ENCODE measurements at regions not wholly inside any gene's neighbourhood (a gene's known extent, or its start where the extent isn't known, plus 50 kb on each side); places are given as distances from the start of the nearest gene placed in this dataset.

DNA sequence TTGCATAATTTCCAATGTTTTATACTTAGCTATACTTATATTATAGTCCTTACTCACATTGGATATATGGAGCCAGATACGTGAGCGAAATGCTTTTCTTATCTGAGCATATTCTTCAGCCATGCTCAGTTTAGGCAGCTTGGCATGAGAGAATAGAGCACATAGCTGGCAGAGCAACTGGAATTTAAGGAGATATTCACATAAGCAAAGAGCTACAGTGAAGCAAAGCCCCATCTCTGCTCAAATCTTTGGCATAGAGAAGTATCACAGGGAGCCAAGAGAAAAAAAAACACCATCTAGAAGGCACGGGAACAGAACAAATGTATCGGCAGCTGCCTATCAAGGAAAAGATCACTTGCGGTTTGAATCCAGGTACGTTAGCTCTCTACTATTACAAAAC lies 734.2 kb upstream of the KIF2B start:
- no peaks in the 10 kb centered on the region; the same call in 1 of the 2 replicates for H3K9me2 ChIP-seq (ENCODE audit: insufficient read depth)

DNA sequence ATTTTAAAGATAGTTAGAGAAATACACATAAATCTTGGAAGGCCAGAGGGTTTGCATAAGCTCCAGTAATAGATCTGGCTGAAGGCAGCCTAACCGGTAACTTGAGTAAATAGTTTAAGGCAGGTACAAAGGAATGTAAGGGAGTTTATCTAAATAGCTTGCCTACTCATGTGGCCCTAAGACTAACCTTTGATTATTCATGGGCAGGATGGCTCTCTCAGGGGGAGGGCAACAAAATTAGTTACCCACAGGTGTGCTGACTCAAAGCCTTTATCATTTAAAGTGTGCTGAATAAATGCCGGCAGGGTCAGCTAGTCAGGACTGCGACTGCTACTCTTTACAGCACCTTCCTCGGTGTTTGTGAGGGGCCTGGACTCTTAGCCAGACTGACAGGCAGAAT lies 761.3 kb upstream of the KIF2B start:
- no peaks in the 10 kb centered on the region for H3K36me3 ChIP-seq (ENCODE audit: insufficient read depth)
- H2AFZ ChIP-seq = no peak overlapping the region
- Mint-ChIP-seq H3K27ac (peak overlapping the region; percentile 75; the same call in 1 of the 2 replicates), H3K4me1 (peaks cover 12% of the 10 kb centered on the region), H3K9me3 (peaks cover 55% of the 10 kb centered on the region), H3K36me3 (ENCODE audit: low read depth) (peaks cover 59% of the 10 kb centered on the region), H3K27me3 (ENCODE audit: insufficient read depth, low read depth, poor library complexity) (no peaks in the 10 kb centered on the region), H3K4me3 (0 out of 3 replicates have a peak overlapping the region, but pooled peaks have one; percentile 2)
- H3K79me2 ChIP-seq (replicated peaks; ENCODE audit: insufficient read depth) = no peaks in the 10 kb centered on the region
- H3K4me2 ChIP-seq = no peak overlapping the region
- DNase-seq (ENCODE audit: low spot score) = peak; percentile 92
- H3F3A ChIP-seq (replicated peaks; ENCODE audit: low read depth) = no peaks in the 10 kb centered on the region
- H3K9me2 ChIP-seq (ENCODE audit: insufficient read depth) = no peaks in the 10 kb centered on the region
- ATAC-seq = peak; percentile 100
- peaks cover 9% of the 10 kb centered on the region for H3K4me1 ChIP-seq (ENCODE audit: insufficient read depth)
- no peaks in the 10 kb centered on the region for H4K20me1 ChIP-seq (replicated peaks; ENCODE audit: insufficient read depth)
- no peaks in the 10 kb centered on the region for H3K27me3 ChIP-seq (ENCODE audit: insufficient read depth)
- H3K27ac ChIP-seq (ENCODE audit: low read depth) = peak overlapping the region; percentile 35; the same call in 1 of the 2 replicates
- no peak overlapping the region for H3K4me3 ChIP-seq
- TF ChIP-seq, protein P1, sequence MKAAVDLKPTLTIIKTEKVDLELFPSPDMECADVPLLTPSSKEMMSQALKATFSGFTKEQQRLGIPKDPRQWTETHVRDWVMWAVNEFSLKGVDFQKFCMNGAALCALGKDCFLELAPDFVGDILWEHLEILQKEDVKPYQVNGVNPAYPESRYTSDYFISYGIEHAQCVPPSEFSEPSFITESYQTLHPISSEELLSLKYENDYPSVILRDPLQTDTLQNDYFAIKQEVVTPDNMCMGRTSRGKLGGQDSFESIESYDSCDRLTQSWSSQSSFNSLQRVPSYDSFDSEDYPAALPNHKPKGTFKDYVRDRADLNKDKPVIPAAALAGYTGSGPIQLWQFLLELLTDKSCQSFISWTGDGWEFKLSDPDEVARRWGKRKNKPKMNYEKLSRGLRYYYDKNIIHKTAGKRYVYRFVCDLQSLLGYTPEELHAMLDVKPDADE (IDR thresholded peaks at IDR 0.05) = no peak
- TF ChIP-seq EZH2 (IDR thresholded peaks at IDR 0.05; ENCODE audit: low read depth, unreplicated experiment) (no peak), JUNB (IDR thresholded peaks at IDR 0.05; ENCODE audit: unreplicated experiment) (no peak), CREB1 (CRISPR knock-in tag; IDR thresholded peaks at IDR 0.05; ENCODE audit: low read depth) (no peak), NANOG (IDR thresholded peaks at IDR 0.05; ENCODE audit: borderline replicate concordance) (peak; percentile 95), EZH2phosphoT487 (IDR thresholded peaks at IDR 0.05; ENCODE audit: unreplicated experiment) (no peak)
- TF ChIP-seq, protein P2, sequence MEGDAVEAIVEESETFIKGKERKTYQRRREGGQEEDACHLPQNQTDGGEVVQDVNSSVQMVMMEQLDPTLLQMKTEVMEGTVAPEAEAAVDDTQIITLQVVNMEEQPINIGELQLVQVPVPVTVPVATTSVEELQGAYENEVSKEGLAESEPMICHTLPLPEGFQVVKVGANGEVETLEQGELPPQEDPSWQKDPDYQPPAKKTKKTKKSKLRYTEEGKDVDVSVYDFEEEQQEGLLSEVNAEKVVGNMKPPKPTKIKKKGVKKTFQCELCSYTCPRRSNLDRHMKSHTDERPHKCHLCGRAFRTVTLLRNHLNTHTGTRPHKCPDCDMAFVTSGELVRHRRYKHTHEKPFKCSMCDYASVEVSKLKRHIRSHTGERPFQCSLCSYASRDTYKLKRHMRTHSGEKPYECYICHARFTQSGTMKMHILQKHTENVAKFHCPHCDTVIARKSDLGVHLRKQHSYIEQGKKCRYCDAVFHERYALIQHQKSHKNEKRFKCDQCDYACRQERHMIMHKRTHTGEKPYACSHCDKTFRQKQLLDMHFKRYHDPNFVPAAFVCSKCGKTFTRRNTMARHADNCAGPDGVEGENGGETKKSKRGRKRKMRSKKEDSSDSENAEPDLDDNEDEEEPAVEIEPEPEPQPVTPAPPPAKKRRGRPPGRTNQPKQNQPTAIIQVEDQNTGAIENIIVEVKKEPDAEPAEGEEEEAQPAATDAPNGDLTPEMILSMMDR (conservative IDR thresholded peaks at IDR 0.05; ENCODE audit: low read depth in 2 of 2) = no peak
- TF ChIP-seq, protein P3, sequence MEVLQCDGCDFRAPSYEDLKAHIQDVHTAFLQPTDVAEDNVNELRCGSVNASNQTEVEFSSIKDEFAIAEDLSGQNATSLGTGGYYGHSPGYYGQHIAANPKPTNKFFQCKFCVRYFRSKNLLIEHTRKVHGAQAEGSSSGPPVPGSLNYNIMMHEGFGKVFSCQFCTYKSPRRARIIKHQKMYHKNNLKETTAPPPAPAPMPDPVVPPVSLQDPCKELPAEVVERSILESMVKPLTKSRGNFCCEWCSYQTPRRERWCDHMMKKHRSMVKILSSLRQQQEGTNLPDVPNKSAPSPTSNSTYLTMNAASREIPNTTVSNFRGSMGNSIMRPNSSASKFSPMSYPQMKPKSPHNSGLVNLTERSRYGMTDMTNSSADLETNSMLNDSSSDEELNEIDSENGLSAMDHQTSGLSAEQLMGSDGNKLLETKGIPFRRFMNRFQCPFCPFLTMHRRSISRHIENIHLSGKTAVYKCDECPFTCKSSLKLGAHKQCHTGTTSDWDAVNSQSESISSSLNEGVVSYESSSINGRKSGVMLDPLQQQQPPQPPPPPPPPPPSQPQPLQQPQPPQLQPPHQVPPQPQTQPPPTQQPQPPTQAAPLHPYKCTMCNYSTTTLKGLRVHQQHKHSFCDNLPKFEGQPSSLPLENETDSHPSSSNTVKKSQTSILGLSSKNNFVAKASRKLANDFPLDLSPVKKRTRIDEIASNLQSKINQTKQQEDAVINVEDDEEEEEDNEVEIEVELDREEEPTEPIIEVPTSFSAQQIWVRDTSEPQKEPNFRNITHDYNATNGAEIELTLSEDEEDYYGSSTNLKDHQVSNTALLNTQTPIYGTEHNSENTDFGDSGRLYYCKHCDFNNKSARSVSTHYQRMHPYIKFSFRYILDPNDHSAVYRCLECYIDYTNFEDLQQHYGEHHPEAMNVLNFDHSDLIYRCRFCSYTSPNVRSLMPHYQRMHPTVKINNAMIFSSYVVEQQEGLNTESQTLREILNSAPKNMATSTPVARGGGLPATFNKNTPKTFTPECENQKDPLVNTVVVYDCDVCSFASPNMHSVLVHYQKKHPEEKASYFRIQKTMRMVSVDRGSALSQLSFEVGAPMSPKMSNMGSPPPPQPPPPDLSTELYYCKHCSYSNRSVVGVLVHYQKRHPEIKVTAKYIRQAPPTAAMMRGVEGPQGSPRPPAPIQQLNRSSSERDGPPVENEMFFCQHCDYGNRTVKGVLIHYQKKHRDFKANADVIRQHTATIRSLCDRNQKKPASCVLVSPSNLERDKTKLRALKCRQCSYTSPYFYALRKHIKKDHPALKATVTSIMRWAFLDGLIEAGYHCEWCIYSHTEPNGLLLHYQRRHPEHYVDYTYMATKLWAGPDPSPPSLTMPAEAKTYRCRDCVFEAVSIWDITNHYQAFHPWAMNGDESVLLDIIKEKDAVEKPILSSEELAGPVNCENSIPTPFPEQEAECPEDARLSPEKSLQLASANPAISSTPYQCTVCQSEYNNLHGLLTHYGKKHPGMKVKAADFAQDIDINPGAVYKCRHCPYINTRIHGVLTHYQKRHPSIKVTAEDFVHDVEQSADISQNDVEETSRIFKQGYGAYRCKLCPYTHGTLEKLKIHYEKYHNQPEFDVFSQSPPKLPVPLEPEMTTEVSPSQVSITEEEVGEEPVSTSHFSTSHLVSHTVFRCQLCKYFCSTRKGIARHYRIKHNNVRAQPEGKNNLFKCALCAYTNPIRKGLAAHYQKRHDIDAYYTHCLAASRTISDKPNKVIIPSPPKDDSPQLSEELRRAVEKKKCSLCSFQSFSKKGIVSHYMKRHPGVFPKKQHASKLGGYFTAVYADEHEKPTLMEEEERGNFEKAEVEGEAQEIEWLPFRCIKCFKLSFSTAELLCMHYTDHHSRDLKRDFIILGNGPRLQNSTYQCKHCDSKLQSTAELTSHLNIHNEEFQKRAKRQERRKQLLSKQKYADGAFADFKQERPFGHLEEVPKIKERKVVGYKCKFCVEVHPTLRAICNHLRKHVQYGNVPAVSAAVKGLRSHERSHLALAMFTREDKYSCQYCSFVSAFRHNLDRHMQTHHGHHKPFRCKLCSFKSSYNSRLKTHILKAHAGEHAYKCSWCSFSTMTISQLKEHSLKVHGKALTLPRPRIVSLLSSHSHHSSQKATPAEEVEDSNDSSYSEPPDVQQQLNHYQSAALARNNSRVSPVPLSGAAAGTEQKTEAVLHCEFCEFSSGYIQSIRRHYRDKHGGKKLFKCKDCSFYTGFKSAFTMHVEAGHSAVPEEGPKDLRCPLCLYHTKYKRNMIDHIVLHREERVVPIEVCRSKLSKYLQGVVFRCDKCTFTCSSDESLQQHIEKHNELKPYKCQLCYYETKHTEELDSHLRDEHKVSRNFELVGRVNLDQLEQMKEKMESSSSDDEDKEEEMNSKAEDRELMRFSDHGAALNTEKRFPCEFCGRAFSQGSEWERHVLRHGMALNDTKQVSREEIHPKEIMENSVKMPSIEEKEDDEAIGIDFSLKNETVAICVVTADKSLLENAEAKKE (CRISPR knock-in tag; IDR thresholded peaks at IDR 0.05) = no peak; the same call in 1 of the 2 replicates

More for the DNA sequence above, 734.2 kb upstream of the KIF2B start:
- Histone ChIP-seq H3K4me1 (ENCODE audit: insufficient read depth) (no peaks in the 10 kb centered on the region), H4K20me1 (replicated peaks; ENCODE audit: insufficient read depth) (no peaks in the 10 kb centered on the region), H3K36me3 (ENCODE audit: insufficient read depth) (no peaks in the 10 kb centered on the region), H3K27ac (ENCODE audit: low read depth) (no peak overlapping the region), H3K79me2 (replicated peaks; ENCODE audit: insufficient read depth) (no peaks in the 10 kb centered on the region), H3K27me3 (ENCODE audit: insufficient read depth) (no peaks in the 10 kb centered on the region), H3F3A (replicated peaks; ENCODE audit: low read depth) (no peaks in the 10 kb centered on the region), H3K4me2 (no peak overlapping the region), H3K4me3 (no peak overlapping the region), H2AFZ (0 out of 2 replicates have a peak overlapping the region, but pooled peaks have one; percentile 9)
- Mint-ChIP-seq H3K27ac (no peak overlapping the region), H3K27me3 (ENCODE audit: insufficient read depth, low read depth, poor library complexity) (no peaks in the 10 kb centered on the region), H3K9me3 (no peaks in the 10 kb centered on the region), H3K4me3 (no peak overlapping the region), H3K4me1 (no peaks in the 10 kb centered on the region), H3K36me3 (ENCODE audit: low read depth) (no peaks in the 10 kb centered on the region)
- DNase-seq (ENCODE audit: low spot score) (no peak), ATAC-seq (no peak)
- TF ChIP-seq ZNF114 (CRISPR knock-in tag; IDR thresholded peaks at IDR 0.05) = no peak
- no peak for TF ChIP-seq STAT1 (IDR thresholded peaks at IDR 0.05; ENCODE audit: unreplicated experiment)
- no peak for TF ChIP-seq EZH2 (IDR thresholded peaks at IDR 0.05; ENCODE audit: low read depth, unreplicated experiment)
- TF ChIP-seq, protein P2 (conservative IDR thresholded peaks at IDR 0.05; ENCODE audit: low read depth in 2 of 2) = no peak

Measured in GM23338 (cell line).